ENCODE measurements at regions not wholly inside any gene's neighbourhood (a gene's known extent, or its start where the extent isn't known, plus 50 kb on each side); places are given as distances from the start of the nearest gene placed in this dataset.

GRCh38 chr16:35748621-35749252, 2289.3 kb downstream of the TP53TG3F start:
- Histone ChIP-seq H3K36me3 (no peaks in the 10 kb centered on the region), H3K9me3 (no peaks in the 10 kb centered on the region), H3K4me1 (replicated peaks) (no peaks in the 10 kb centered on the region), H3K4me3 (no peak overlapping the region), H3K27me3 (replicated peaks; ENCODE audit: insufficient read depth) (no peaks in the 10 kb centered on the region), H3K27ac (no peak overlapping the region)
- DNase-seq (ENCODE audit: low spot score) = no peak
- intact Hi-C loops (cut with DNase I) = no loop called here
- no peak for TF ChIP-seq POLR2A (IDR thresholded peaks at IDR 0.05)
- TF ChIP-seq POLR2AphosphoS5 (IDR thresholded peaks at IDR 0.05) = no peak
- TF ChIP-seq, protein P1, sequence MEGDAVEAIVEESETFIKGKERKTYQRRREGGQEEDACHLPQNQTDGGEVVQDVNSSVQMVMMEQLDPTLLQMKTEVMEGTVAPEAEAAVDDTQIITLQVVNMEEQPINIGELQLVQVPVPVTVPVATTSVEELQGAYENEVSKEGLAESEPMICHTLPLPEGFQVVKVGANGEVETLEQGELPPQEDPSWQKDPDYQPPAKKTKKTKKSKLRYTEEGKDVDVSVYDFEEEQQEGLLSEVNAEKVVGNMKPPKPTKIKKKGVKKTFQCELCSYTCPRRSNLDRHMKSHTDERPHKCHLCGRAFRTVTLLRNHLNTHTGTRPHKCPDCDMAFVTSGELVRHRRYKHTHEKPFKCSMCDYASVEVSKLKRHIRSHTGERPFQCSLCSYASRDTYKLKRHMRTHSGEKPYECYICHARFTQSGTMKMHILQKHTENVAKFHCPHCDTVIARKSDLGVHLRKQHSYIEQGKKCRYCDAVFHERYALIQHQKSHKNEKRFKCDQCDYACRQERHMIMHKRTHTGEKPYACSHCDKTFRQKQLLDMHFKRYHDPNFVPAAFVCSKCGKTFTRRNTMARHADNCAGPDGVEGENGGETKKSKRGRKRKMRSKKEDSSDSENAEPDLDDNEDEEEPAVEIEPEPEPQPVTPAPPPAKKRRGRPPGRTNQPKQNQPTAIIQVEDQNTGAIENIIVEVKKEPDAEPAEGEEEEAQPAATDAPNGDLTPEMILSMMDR (IDR thresholded peaks at IDR 0.05) = no peak
- 87% methylated on average over 24 of the region's 24 CpGs for WGBS

- WGBS = 94% methylated on average over 42 of the region's 43 CpGs
- no peaks in the 10 kb centered on the region for H3K27me3 ChIP-seq (replicated peaks; ENCODE audit: insufficient read depth)
- H3K27ac ChIP-seq = no peak overlapping the region
- no peaks in the 10 kb centered on the region for H3K4me1 ChIP-seq (replicated peaks)
- H3K9me3 ChIP-seq = no peaks in the 10 kb centered on the region
- intact Hi-C loops (cut with DNase I) = no loop called here
- no peak for TF ChIP-seq POLR2A (IDR thresholded peaks at IDR 0.05)
- TF ChIP-seq, protein P1 (IDR thresholded peaks at IDR 0.05) = no peak
- TF ChIP-seq POLR2AphosphoS5 (IDR thresholded peaks at IDR 0.05) = no peak
- no peak for DNase-seq (ENCODE audit: low spot score)
- H3K4me3 ChIP-seq = no peak overlapping the region
- no peaks in the 10 kb centered on the region for H3K36me3 ChIP-seq
These were observed 2290.1 kb downstream of the TP53TG3F start for GRCh38 chr16:35749253-35750141.

DNA sequence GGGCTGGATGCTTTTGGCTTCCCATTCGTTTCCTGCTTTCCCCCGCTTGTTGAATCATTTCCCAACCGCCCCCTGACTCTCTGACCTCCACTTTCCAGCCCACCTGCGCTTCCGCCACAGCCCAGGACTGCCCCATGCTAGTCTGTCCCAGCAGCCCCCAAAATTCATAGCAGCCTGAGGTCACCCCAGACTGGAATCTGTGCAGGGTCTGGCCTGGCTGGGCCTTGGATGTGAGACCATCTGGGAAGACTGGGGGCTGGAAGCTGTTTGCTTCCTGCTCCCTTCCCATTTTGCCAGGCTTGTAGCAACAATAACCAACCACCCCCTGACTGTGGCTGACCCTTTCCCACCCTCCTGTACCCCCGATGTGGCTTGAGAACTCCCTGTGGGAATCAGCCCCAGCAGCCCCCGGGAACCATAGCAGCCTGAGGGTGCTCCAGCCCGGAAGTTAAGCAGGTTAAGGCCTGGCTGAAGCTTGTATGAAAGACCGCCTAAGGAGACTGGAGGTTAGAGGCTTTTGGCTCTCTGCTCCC, 2290.8 kb downstream of the TP53TG3F start:
- Histone ChIP-seq H3K4me1 (replicated peaks) (no peaks in the 10 kb centered on the region), H3K36me3 (no peaks in the 10 kb centered on the region), H3K27me3 (replicated peaks; ENCODE audit: insufficient read depth) (no peaks in the 10 kb centered on the region), H3K9me3 (no peaks in the 10 kb centered on the region), H3K4me3 (no peak overlapping the region), H3K27ac (no peak overlapping the region)
- intact Hi-C loops (cut with DNase I) = no loop called here
- 92% methylated on average over 9 of the region's 9 CpGs for WGBS
- TF ChIP-seq, protein P1 (IDR thresholded peaks at IDR 0.05) = no peak
- TF ChIP-seq POLR2A (IDR thresholded peaks at IDR 0.05) (no peak), POLR2AphosphoS5 (IDR thresholded peaks at IDR 0.05) (no peak)
- DNase-seq (ENCODE audit: low spot score) = no peak

DNA sequence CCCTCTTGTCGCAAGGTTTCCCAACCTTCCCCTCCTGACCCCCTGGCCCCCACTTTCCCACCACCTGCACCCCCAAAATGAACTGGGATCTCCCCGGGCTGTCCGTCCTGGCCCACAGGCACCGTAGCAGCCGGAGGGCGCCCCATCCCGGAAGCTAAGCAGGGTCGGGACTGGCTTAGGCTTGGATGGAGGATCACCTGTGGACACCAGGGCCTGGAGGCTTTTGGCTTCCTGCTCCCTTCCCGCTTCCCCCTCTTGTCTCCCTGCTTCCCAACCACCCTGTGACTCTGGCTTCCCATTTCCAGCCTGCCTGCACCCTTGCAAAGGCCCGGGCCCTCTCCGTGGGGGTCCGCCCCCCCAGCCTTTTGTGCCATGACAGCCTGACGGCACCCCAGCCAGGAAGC, 2291.3 kb downstream of the TP53TG3F start:
- Histone ChIP-seq H3K4me3 (no peak overlapping the region), H3K9me3 (no peaks in the 10 kb centered on the region), H3K27me3 (replicated peaks; ENCODE audit: insufficient read depth) (no peaks in the 10 kb centered on the region), H3K36me3 (no peaks in the 10 kb centered on the region), H3K27ac (no peak overlapping the region), H3K4me1 (replicated peaks) (no peaks in the 10 kb centered on the region)
- TF ChIP-seq, protein P1 (IDR thresholded peaks at IDR 0.05) = no peak
- TF ChIP-seq POLR2AphosphoS5 (IDR thresholded peaks at IDR 0.05) (no peak), POLR2A (IDR thresholded peaks at IDR 0.05) (no peak)
- DNase-seq (ENCODE audit: low spot score) = no peak
- intact Hi-C loops (cut with DNase I) = no loop called here
- 95% methylated on average over 13 of the region's 13 CpGs for WGBS

Measured in prostate gland (tissue), 2 donors.